ENCODE measurements at regions not wholly inside any gene's neighbourhood (a gene's known extent, or its start where the extent isn't known, plus 50 kb on each side); places are given as distances from the start of the nearest gene placed in this dataset.

DNA sequence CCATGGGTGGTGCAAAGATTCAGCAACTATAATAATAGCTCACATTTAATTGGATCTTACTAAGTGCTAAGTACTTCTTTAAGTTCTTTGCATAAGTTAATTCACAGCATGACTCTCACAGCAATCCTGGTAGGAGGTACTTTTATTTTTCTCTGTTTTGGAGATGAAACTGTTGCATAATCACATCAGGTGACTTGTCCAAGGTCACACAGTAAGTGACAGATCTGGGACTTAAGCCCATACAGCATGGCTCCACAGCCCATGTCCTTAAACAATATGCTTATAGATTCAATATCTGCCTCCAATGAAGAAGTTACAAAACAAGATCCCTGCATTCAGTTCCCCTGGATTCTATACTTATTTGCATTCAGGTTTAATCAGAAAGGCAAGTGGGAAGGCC lies 171.8 kb downstream of the CNTN3 start:
- no peak for TF ChIP-seq RCOR1 (IDR thresholded peaks at IDR 0.05; ENCODE audit: low read length)
- TF ChIP-seq CTCF (IDR thresholded peaks at IDR 0.05), result no peak
